Left renal pelvis (tissue), 4 donors: ENCODE measurements at regions not wholly inside any gene's neighbourhood (a gene's known extent, or its start where the extent isn't known, plus 50 kb on each side); places are given as distances from the start of the nearest gene placed in this dataset.

ENCODE experiments used
- DNase-seq, 4 donors: peaks; one replicate each; pipeline ENCODE4 v3.0.0-alpha.2; 2013; ENCODE audit warnings: low read depth in 4 of 4, low spot score in 3 of 4

DNA sequence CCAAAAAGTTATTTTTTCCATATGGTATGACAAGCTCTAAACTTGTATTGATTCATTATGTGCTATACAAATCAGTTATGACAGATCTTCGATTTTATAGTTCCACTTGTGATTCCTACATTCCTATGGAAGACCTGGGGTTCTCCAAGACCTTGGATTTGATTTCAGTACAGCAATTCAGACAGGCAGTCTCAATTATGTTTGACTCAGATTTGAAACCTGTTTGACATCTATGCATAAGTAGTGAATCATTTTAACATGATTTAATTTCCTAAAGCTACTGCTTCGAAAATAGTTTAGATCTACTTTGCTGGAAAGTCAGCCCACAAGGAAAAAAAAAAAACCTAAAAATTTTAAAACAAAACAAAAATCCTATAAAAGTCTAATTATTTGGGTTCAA, 820.4 kb downstream of the LUZP2 start:
- DNase-seq: no peak

DNA sequence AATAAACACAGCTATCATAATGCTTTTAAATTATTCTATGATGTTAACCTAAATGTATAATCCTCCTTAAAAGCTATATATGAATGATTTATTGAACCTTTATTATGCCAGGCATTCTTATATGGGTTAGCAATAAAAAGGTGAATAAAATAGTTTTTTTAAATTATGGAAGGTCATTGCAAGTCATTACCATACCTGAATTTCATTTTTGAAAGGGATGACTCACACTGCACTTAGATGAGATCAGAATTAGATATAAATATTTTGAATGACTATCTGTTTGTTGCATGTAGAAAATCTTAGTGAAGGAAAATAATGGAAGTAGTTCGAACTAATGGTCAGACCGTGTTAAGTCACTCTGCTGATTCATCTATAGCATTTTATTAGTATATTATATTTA, 822.3 kb downstream of the LUZP2 start:
- no peak for DNase-seq

DNA sequence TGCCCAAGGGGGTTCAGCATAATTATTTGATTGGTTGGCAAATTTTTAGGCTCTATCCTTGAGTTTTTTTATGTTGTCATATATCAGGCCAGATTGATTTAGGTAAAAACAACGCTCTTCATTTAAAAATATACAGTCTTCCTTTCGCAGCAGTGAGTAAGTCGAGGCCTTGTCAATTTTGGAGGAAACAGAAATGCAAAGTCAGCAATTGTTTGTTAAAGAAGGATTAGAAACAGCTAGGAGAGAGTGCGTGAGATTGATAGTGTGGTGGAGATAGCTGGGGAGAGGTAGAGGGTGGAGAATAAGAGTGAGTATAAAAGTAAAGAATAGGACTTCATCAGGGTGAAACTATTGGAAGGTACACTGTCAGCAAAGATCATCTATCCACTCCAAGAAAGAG, 830.8 kb downstream of the LUZP2 start:
- DNase-seq: no peak

- DNase-seq: no peak
Measured at GRCh38 chr11:25339281-25339680, 842.4 kb downstream of the LUZP2 start.

DNA sequence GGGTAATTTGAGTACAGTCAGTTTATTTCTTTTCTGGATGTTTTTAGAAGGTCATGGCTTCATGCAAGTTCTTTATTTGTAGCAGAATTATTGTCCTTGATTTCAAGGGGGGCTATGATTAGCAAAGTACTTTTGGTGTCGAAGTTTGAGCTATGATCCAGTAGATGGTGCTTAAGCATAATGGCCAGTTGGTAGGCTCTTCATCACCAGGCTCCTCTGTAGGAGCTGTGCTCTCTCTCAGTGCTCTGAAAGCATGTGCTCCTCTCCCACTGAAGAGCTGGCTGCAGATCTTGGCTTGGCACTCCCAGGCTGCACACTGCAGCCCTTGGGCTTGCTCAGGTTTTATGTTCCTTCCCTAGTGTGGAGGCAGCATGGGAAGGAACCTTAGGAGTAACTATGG, 852.7 kb downstream of the LUZP2 start:
- no peak for DNase-seq

- no peak for DNase-seq
Measured at GRCh38 chr11:25350899-25351803, 854.3 kb downstream of the LUZP2 start.

DNA sequence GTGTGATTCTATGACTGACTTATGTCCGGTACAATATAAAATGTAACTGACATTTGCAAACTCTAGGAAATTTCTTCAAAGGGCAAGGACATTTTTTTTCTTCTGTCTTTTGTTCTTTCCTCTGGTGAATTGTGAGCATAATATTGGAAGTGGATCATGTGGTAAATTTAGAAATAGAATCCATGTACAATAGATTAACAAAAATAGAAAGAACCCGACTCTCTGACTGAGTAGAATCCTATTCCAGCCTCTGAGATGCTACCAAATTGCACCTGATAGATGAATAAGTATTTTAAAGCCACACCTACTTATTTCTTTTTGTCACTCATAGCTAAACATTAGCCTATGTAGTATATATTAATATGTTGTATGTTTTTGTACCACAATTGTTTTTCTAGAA, 860.3 kb downstream of the LUZP2 start:
- no peak for DNase-seq

GRCh38 chr11:25377466-25377865, 880.6 kb downstream of the LUZP2 start:
- DNase-seq: no peak

DNA sequence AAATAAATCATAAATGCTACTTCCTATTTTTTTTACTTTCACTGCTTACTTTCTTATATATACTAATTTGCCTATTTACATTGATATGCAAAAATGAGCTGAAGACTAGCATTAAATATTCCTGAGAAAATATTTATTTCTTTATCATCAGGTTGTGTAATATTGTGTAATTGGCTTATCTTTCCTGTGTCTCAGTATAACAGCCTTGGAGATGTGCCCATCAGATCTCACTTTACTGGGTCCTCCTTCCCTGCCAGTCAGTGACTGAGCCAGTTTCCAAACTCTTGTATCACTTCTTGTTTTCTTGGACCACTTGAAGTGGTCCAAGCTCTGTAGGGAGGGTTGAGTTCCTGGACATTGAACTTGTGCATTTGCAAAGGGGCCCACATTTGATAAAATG, 900.0 kb downstream of the LUZP2 start:
- no peak for DNase-seq

DNA sequence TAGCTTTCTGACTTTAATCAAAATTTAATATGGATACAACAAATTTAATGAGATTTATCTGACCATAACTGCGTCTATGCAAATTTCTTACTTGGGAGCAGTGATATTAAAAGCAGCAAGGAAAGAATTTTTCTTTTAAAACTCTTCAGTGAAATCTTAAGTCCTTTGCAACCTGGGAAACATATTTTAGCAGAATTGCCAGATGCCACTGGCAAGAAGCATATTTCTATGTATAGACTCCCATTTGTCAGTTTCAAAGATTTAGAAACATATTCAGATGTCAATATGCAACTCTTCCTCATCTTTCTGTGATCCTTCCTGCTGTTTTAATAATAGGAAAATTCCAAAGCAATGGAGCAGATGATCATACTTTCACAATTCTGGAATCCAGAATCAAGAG, 911.3 kb downstream of the LUZP2 start:
- DNase-seq: no peak

GRCh38 chr11:25415793-25416192, 916.1 kb upstream of the ANO3 start:
- DNase-seq: no peak

DNA sequence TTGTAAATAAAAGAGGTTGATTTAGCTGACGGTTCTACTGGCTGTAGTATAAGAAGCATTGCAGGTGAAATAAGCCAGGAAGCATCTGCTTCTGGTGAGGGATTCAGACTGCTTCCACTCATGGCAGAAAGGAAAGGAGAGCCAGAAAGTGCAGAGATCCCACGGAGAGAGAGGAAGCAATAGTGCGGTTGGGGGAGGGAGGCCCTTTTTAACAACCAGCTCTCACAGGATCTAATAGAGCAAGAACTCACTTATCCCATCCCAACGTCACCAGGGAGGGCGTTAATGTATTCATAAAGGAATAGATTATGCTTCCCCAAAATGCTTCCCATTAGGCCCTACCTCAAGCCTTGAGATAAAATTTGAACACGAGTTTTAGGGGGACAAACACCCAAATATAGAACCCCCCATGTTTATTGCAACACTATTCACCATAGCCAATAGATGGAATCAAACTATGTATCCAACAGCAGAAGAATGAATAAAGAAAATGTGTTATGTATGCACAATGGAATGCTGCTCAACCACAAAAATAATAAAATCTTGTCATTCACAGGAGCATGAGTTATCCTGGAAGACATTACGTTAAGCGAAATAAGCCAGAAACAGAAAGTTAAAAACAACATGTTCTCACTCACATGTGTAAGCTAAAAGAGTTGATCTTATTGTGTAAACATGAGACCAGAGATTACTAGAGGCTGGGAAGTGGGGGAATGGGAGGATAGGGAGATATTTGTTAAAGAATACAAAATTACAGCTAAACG, 908.3 kb upstream of the ANO3 start:
- no peak for DNase-seq

- no peak for DNase-seq
Measured at GRCh38 chr11:25432376-25432775, 899.6 kb upstream of the ANO3 start.

GRCh38 chr11:25435197-25435596, 896.7 kb upstream of the ANO3 start:
- DNase-seq: no peak

GRCh38 chr11:25436326-25436725, 895.6 kb upstream of the ANO3 start:
- no peak for DNase-seq

- no peak for DNase-seq
Measured at GRCh38 chr11:25441421-25441820, 890.5 kb upstream of the ANO3 start.

DNA sequence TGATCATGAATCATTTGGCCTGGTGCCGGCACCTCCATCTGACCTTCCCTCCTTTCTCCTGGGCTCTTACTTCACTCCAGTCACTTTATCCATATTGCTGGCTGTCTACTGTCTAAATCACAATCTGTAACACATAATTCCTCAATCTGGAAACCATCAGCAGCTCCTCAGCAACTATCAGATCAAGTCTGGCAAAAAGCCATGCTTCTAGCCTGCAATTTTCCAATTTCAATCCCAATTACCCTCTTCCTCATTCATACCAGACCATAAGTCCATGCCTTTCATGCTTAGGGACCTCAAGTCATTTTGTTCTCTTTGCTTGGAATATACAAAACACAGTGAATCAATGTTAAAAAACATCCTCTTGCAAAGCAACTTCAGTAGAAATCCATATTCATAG, 882.8 kb upstream of the ANO3 start:
- DNase-seq: no peak

- DNase-seq: no peak
Measured at GRCh38 chr11:25453471-25453870, 878.5 kb upstream of the ANO3 start.

DNA sequence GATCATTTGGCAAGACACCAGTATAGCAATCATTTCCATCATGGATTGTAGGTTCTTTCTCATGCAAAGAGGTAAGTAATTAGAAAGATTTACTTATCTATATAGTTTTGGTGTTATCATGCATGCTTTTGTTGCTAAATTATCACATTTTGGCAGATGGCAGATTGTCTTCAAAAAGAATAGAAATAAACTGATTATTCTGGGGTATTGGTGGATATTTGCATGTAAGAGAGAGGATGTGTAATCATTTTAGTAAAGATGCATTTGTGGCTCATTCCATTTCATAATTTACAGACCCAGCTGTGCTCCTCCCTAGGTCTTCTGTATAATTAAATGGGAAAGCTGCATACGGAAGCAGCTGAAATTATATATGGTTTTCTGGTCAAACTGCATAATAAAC, 875.7 kb upstream of the ANO3 start:
- DNase-seq: no peak

DNA sequence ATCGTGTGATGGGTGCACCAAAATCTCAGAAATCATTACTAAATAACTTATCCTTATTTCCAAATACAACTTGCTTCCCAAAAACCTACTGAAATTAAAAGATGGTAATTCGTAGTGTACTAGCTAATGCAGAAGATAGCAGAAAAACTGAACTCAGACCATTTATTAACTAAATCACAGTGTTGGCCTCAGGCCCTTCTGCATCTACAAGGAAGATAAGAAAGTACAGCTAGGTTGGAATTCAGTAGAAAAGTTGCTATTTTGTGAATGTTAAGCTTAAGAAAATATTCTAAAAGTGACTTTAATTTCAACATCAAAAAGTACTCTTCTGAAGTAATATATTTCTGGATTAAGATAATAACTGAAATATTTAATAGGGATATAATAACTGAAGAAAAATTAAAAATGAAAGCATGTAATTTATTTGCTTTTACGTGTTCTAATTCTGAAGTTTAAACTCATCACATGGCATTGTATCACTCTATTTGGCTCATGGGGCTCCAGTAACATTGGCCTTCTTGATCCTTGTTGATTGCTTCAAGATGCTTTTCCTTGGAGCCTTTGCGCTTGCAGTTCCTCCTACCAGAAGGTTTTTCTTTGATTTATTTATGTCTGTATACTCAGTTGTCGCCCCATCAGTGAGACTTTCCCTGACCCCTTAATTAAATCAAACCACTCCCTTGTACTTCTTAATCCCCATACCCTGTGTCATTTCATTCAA, 847.9 kb upstream of the ANO3 start:
- DNase-seq: no peak

GRCh38 chr11:25485315-25485714, 846.6 kb upstream of the ANO3 start:
- DNase-seq: no peak
